Peyer's patch (tissue), 4 donors: ENCODE measurements at regions not wholly inside any gene's neighbourhood (a gene's known extent, or its start where the extent isn't known, plus 50 kb on each side); places are given as distances from the start of the nearest gene placed in this dataset.

Source experiments
- POLR2A ChIP-seq, 2 donors: fragments of 450-650 bp; IDR thresholded peaks; one replicate each; pipeline ENCODE4 v1.5.1; 2017; ENCODE audit warnings: antibody characterized with exemption in 2 of 2, mild to moderate bottlenecking in 2 of 2, moderate library complexity in 2 of 2
- TF ChIP-seq, protein P1 (sequence below), 6 experiments: fragments of 450-650 bp in 4 of 6; fragments of 200-600 bp in 2 of 6; sonication (generic) in 1 of 6; IDR thresholded peaks; one replicate each; pipeline ENCODE4 v1.5.1; 2017 to 2019; ENCODE audit warnings: antibody characterized with exemption in 6 of 6, mild to moderate bottlenecking in 3 of 6, moderate library complexity in 1 of 6

DNA sequence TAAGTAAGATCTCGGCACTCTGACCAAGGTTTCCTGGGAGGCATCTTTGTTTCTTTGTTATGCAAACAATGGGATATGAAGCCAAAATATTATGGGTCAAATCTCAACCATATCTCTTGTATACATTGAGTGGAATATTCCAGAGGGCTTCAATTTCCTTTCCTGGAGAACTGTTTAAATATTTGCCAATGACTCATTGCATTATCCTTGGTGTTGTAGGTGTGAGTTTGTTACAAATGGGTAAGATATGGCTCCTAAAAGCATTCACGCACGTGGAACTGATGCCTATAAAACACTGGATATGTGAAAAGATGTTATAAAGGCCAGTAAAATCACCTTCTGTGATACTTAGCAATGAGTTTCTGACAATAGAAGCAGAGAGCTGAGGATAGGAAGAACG is 150.5 kb upstream of the WDR1 start:
- TF ChIP-seq, protein P1, sequence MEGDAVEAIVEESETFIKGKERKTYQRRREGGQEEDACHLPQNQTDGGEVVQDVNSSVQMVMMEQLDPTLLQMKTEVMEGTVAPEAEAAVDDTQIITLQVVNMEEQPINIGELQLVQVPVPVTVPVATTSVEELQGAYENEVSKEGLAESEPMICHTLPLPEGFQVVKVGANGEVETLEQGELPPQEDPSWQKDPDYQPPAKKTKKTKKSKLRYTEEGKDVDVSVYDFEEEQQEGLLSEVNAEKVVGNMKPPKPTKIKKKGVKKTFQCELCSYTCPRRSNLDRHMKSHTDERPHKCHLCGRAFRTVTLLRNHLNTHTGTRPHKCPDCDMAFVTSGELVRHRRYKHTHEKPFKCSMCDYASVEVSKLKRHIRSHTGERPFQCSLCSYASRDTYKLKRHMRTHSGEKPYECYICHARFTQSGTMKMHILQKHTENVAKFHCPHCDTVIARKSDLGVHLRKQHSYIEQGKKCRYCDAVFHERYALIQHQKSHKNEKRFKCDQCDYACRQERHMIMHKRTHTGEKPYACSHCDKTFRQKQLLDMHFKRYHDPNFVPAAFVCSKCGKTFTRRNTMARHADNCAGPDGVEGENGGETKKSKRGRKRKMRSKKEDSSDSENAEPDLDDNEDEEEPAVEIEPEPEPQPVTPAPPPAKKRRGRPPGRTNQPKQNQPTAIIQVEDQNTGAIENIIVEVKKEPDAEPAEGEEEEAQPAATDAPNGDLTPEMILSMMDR (IDR thresholded peaks at IDR 0.05) = no peak
- no peak for TF ChIP-seq POLR2A (IDR thresholded peaks at IDR 0.05)
